NT2/D1 (cell line): ENCODE measurements at regions not wholly inside any gene's neighbourhood (a gene's known extent, or its start where the extent isn't known, plus 50 kb on each side); places are given as distances from the start of the nearest gene placed in this dataset.

Experiments
- SUZ12 ChIP-seq: IDR thresholded peaks from 2 replicates; pipeline ENCODE4 v1.6.1; 2011; ENCODE audit not compliant: insufficient read length, insufficient read depth; ENCODE audit errors: extremely low read depth
- YY1 ChIP-seq: IDR thresholded peaks from 2 replicates; pipeline ENCODE4 v1.6.1; 2011; ENCODE audit not compliant: insufficient read length, insufficient read depth
- ZNF274 ChIP-seq: IDR thresholded peaks from 2 replicates; pipeline ENCODE4 v1.6.1; 2011; ENCODE audit warnings: mild to moderate bottlenecking, low read depth, low read length

DNA sequence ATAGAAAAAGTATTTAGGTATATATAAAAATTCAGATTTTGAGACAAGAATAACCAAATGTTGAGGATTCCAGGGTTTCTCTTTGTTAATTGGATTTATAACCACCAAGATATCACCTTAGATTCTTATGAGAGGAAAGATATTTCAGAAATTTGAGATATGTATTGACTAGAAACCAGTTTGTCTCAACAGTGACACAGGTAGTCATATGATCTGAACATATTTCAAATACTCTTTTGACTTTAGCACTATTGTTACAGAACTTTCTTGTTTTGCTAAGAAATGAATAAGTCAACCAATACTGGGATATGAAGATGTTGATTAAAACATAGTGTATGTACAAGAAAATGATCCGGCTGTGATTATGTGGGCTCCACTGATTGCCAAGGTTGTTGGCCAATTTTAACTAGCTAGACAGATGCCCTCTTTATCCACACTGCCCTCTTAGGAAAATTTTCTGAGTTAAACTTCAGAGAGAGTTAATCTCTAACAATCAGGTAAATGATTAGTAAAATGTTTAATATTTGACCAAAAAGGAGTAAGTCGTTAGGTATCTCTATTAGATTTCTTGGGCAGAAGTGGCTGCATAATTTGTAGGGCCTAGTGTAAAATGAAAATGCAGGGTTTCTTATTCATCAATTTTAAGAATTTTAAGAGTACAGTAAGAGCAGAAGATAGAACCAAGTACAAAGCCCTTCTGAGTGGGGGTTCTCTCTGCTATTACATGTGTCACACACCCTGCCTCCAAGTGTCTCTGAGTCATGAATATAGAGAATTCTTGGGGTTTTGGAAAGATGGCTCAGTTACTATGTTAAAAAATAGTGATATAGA is 376.0 kb downstream of the TFEC start:
- TF ChIP-seq YY1: no peak
- TF ChIP-seq ZNF274: no peak
- no peak for TF ChIP-seq SUZ12
